ENCODE measurements at regions not wholly inside any gene's neighbourhood (a gene's known extent, or its start where the extent isn't known, plus 50 kb on each side); places are given as distances from the start of the nearest gene placed in this dataset.
A peak's percentile ranks its signal among the peaks of the same experiment; 100 is the strongest.

DNA sequence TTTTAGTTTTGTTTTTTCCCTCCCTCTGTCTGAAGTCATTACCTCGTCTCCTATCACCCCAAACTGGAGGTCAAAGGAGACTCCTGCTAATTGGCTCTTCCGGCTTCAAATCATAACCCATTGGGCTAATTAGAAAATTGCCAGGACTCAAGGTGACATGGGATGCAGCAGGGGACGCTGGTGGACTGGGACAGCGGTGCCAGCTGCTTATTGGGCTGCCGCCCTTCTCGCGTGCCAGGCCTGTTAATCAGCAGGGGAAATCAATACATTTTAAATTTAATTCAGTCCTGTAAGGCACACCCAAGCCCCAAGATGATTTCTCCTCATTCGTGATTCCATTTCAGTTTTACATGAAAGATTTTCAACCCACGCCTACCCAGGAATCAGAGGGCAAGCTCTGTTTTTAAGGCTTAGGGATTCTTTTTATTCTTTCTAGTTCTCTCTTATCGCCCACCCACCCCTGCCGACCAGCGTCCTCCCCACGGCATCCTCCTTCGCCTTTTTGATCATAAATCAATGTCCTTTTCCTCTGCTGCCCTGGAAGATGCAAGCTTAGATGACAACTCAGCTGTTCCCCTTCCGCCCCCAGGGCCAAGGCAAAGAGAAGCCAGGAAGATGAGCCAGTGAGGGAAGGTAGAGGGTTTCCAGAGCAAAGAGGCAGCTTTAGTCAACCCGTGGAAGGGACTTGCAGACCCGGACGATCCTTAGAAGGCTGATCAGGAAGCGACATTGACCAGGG, 329.6 kb downstream of the UACA start (continued):
- 0 out of 2 replicates have a peak, but pooled peaks have one; percentile 15 for TF ChIP-seq PKNOX1 (IDR thresholded peaks at IDR 0.05)
- no peak for TF ChIP-seq XRCC4 (IDR thresholded peaks at IDR 0.05; ENCODE audit: extremely low read depth, insufficient read depth, insufficient read length)
- no peak for TF ChIP-seq ZC3H4 (CRISPR knock-in tag; IDR thresholded peaks at IDR 0.05; ENCODE audit: borderline replicate concordance)
- no peak for TF ChIP-seq MTF1 (CRISPR knock-in tag; IDR thresholded peaks at IDR 0.05; ENCODE audit: borderline replicate concordance)
- peak; percentile 47 for TF ChIP-seq MEIS2 (IDR thresholded peaks at IDR 0.05; ENCODE audit: partially characterized antibody)
- TF ChIP-seq BACH1 (tag; IDR thresholded peaks at IDR 0.05), result no peak
- no peak for TF ChIP-seq PTRF (tag; IDR thresholded peaks at IDR 0.05)
- peak in 1 of 2 experiments; percentile 42; a peak in 3 of 4 replicates for TF ChIP-seq RAD21 (CRISPR knock-in tag; conservative IDR thresholded peaks at IDR 0.05 in 1 of 2, IDR thresholded peaks at IDR 0.05 in 1 of 2)
- TF ChIP-seq, protein P1, sequence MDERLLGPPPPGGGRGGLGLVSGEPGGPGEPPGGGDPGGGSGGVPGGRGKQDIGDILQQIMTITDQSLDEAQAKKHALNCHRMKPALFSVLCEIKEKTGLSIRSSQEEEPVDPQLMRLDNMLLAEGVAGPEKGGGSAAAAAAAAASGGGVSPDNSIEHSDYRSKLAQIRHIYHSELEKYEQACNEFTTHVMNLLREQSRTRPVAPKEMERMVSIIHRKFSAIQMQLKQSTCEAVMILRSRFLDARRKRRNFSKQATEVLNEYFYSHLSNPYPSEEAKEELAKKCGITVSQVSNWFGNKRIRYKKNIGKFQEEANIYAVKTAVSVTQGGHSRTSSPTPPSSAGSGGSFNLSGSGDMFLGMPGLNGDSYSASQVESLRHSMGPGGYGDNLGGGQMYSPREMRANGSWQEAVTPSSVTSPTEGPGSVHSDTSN (CRISPR knock-in tag; IDR thresholded peaks at IDR 0.05; ENCODE audit: low read depth), result no peak
- TF ChIP-seq, protein P1 (tag; conservative IDR thresholded peaks at IDR 0.05; ENCODE audit: low read depth), result 0 out of 2 replicates have a peak, but pooled peaks have one; percentile 26
- TF ChIP-seq ZNF282 (CRISPR knock-in tag; IDR thresholded peaks at IDR 0.05), result no peak
- TF ChIP-seq NONO (IDR thresholded peaks at IDR 0.05; ENCODE audit: low read depth in 2 of 2, low read length in 1 of 2), result no peak
- TF ChIP-seq ZNF408 (CRISPR knock-in tag; IDR thresholded peaks at IDR 0.05; ENCODE audit: low read depth), result no peak
- no peak for TF ChIP-seq FOXA3 (CRISPR knock-in tag; conservative IDR thresholded peaks at IDR 0.05 in 1 of 2, IDR thresholded peaks at IDR 0.05 in 1 of 2)
- TF ChIP-seq CBX3 (IDR thresholded peaks at IDR 0.05; ENCODE audit: borderline replicate concordance in 1 of 2, low read length in 2 of 2), result no peak
- no peak for TF ChIP-seq NUFIP1 (IDR thresholded peaks at IDR 0.05; ENCODE audit: partially characterized antibody)
- TF ChIP-seq TFE3 (CRISPR knock-in tag; IDR thresholded peaks at IDR 0.05), result no peak
- no peak for TF ChIP-seq USF1 (CRISPR knock-in tag; IDR thresholded peaks at IDR 0.05)
- no peak for TF ChIP-seq SMARCC2 (IDR thresholded peaks at IDR 0.05; ENCODE audit: low read depth)
- TF ChIP-seq CBFA2T3 (IDR thresholded peaks at IDR 0.05), result no peak
